Activated naive CD8-positive, alpha-beta T cell treated with anti-CD3 and anti-CD28 coated beads, Interleukin-2, amount 50 U/mL, for 24 hours (primary cell): ENCODE measurements at regions not wholly inside any gene's neighbourhood (a gene's known extent, or its start where the extent isn't known, plus 50 kb on each side); places are given as distances from the start of the nearest gene placed in this dataset.

ENCODE experiments used
- ATAC-seq: fragments of 150-1000 bp; cut with Tn5 transposase; one replicate; pipeline ENCODE4 v1.10.0; 2021
- DNase-seq: peaks from one replicate; pipeline ENCODE4 v3.0.0; 2021
- H3K27ac Mint-ChIP-seq: one replicate; pipeline ENCODE4 v1.8.0; 2021; ENCODE audit warnings: mild to moderate bottlenecking, mixed read lengths
- H3K27me3 Mint-ChIP-seq: one replicate; pipeline ENCODE4 v1.8.0; 2021; ENCODE audit warnings: mixed read lengths
- H3K36me3 Mint-ChIP-seq: one replicate; pipeline ENCODE4 v1.8.0; 2021; ENCODE audit warnings: low read depth, mixed read lengths
- H3K4me1 Mint-ChIP-seq: one replicate; pipeline ENCODE4 v1.8.0; 2021; ENCODE audit warnings: mixed read lengths
- H3K4me3 Mint-ChIP-seq: one replicate; pipeline ENCODE4 v1.8.0; 2021; ENCODE audit warnings: mild to moderate bottlenecking, moderate library complexity, mixed read lengths
- H3K9me3 Mint-ChIP-seq: one replicate; pipeline ENCODE4 v1.8.0; 2021; ENCODE audit warnings: mixed read lengths

- Mint-ChIP-seq H3K36me3 (no peaks in the 10 kb centered on the region), H3K4me1 (peaks cover 38% of the 10 kb centered on the region), H3K27ac (no peak overlapping the region), H3K9me3 (no peaks in the 10 kb centered on the region), H3K4me3 (no peak overlapping the region), H3K27me3 (no peaks in the 10 kb centered on the region)
- DNase-seq = no peak
- no peak for ATAC-seq
Observed at GRCh38 chr22:46064966-46065666, 85.2 kb upstream of the PPARA start.

GRCh38 chr22:46065691-46066454 lies 84.5 kb upstream of the PPARA start:
- Mint-ChIP-seq H3K4me3 (no peak overlapping the region), H3K27ac (no peak overlapping the region), H3K36me3 (no peaks in the 10 kb centered on the region), H3K27me3 (no peaks in the 10 kb centered on the region), H3K9me3 (no peaks in the 10 kb centered on the region), H3K4me1 (peaks cover 38% of the 10 kb centered on the region)
- no peak for DNase-seq
- ATAC-seq = no peak

GRCh38 chr22:46066691-46067090 lies 83.6 kb upstream of the PPARA start:
- H3K36me3 Mint-ChIP-seq = no peaks in the 10 kb centered on the region
- no peaks in the 10 kb centered on the region for H3K9me3 Mint-ChIP-seq
- H3K27me3 Mint-ChIP-seq = no peaks in the 10 kb centered on the region
- ATAC-seq (no peak), DNase-seq (no peak)
- no peak overlapping the region for H3K4me3 Mint-ChIP-seq
- H3K27ac Mint-ChIP-seq = no peak overlapping the region
- peaks cover 38% of the 10 kb centered on the region for H3K4me1 Mint-ChIP-seq

- H3K27me3 Mint-ChIP-seq = no peaks in the 10 kb centered on the region
- no peak overlapping the region for H3K27ac Mint-ChIP-seq
- H3K9me3 Mint-ChIP-seq = no peaks in the 10 kb centered on the region
- no peaks in the 10 kb centered on the region for H3K36me3 Mint-ChIP-seq
- peaks cover 35% of the 10 kb centered on the region for H3K4me1 Mint-ChIP-seq
- DNase-seq = no peak
- ATAC-seq = no peak
- no peak overlapping the region for H3K4me3 Mint-ChIP-seq
Observed at GRCh38 chr22:46067159-46068111, 82.9 kb upstream of the PPARA start.

GRCh38 chr22:46068181-46068592 lies 82.1 kb upstream of the PPARA start:
- Mint-ChIP-seq H3K27ac (no peak overlapping the region), H3K27me3 (no peaks in the 10 kb centered on the region), H3K36me3 (peaks cover 2% of the 10 kb centered on the region), H3K4me1 (peaks cover 41% of the 10 kb centered on the region), H3K4me3 (no peak overlapping the region), H3K9me3 (no peaks in the 10 kb centered on the region)
- DNase-seq = no peak
- no peak for ATAC-seq

- H3K4me1 Mint-ChIP-seq = peaks cover 44% of the 10 kb centered on the region
- peaks cover 2% of the 10 kb centered on the region for H3K36me3 Mint-ChIP-seq
- H3K4me3 Mint-ChIP-seq = peak overlapping the region; percentile 80
- H3K9me3 Mint-ChIP-seq = no peaks in the 10 kb centered on the region
- peak overlapping the region; percentile 92 for H3K27ac Mint-ChIP-seq
- no peak for ATAC-seq
- no peak for DNase-seq
- H3K27me3 Mint-ChIP-seq = no peaks in the 10 kb centered on the region
Observed at GRCh38 chr22:46068593-46069491, 81.5 kb upstream of the PPARA start.

GRCh38 chr22:46069521-46070214 lies 80.7 kb upstream of the PPARA start:
- H3K4me1 Mint-ChIP-seq = peaks cover 50% of the 10 kb centered on the region
- H3K4me3 Mint-ChIP-seq = peak overlapping the region; percentile 80
- DNase-seq = peak; percentile 63
- ATAC-seq = peak; percentile 4
- H3K27ac Mint-ChIP-seq = peak overlapping the region; percentile 92
- H3K9me3 Mint-ChIP-seq = no peaks in the 10 kb centered on the region
- H3K27me3 Mint-ChIP-seq = no peaks in the 10 kb centered on the region
- peaks cover 2% of the 10 kb centered on the region for H3K36me3 Mint-ChIP-seq

GRCh38 chr22:46070215-46070802 lies 80.0 kb upstream of the PPARA start:
- Mint-ChIP-seq H3K9me3 (no peaks in the 10 kb centered on the region), H3K4me1 (peaks cover 53% of the 10 kb centered on the region), H3K4me3 (peak overlapping the region; percentile 80), H3K27ac (peak overlapping the region; percentile 59), H3K27me3 (no peaks in the 10 kb centered on the region), H3K36me3 (peaks cover 2% of the 10 kb centered on the region)
- peak; percentile 12 for ATAC-seq
- peak; percentile 34 for DNase-seq

- H3K4me3 Mint-ChIP-seq = peak overlapping the region; percentile 80
- no peaks in the 10 kb centered on the region for H3K9me3 Mint-ChIP-seq
- peaks cover 47% of the 10 kb centered on the region for H3K4me1 Mint-ChIP-seq
- peaks cover 4% of the 10 kb centered on the region for H3K36me3 Mint-ChIP-seq
- DNase-seq = peak; percentile 55
- no peaks in the 10 kb centered on the region for H3K27me3 Mint-ChIP-seq
- peak; percentile 37 for ATAC-seq
- H3K27ac Mint-ChIP-seq = no peak overlapping the region
Observed at GRCh38 chr22:46070803-46071450, 79.4 kb upstream of the PPARA start.

GRCh38 chr22:46071451-46072109 lies 78.7 kb upstream of the PPARA start:
- DNase-seq (peak; percentile 66), ATAC-seq (peak; percentile 30)
- Mint-ChIP-seq H3K9me3 (no peaks in the 10 kb centered on the region), H3K27ac (peak overlapping the region; percentile 79), H3K4me3 (peak overlapping the region; percentile 79), H3K36me3 (peaks cover 4% of the 10 kb centered on the region), H3K4me1 (peaks cover 40% of the 10 kb centered on the region), H3K27me3 (no peaks in the 10 kb centered on the region)

GRCh38 chr22:46072110-46072881 lies 78.0 kb upstream of the PPARA start:
- H3K27ac Mint-ChIP-seq = no peak overlapping the region
- H3K4me1 Mint-ChIP-seq = peaks cover 33% of the 10 kb centered on the region
- peak; percentile 65 for DNase-seq
- peaks cover 4% of the 10 kb centered on the region for H3K36me3 Mint-ChIP-seq
- H3K9me3 Mint-ChIP-seq = no peaks in the 10 kb centered on the region
- H3K27me3 Mint-ChIP-seq = no peaks in the 10 kb centered on the region
- ATAC-seq = peak; percentile 17
- peak overlapping the region; percentile 79 for H3K4me3 Mint-ChIP-seq
